H9 (cell line): ENCODE measurements at regions not wholly inside any gene's neighbourhood (a gene's known extent, or its start where the extent isn't known, plus 50 kb on each side); places are given as distances from the start of the nearest gene placed in this dataset.
"Not testable (repeated sequence)": the region's sequence is repeated elsewhere in the genome, so short reads cannot be mapped to it uniquely, and the experiment has no call there.

ENCODE experiments used
- DNase-seq: peaks from one replicate; pipeline ENCODE4 v3.0.0-alpha.2; 2017
- H2AFZ ChIP-seq: one replicate; pipeline ENCODE4 v1.6.1; 2013; ENCODE audit warnings: mild to moderate bottlenecking, low read length, control low read depth, moderate library complexity
- H2AK5ac ChIP-seq: 2 replicates; pipeline ENCODE4 v1.6.1; 2013; ENCODE audit warnings: low read length, control low read depth, mixed read lengths; ENCODE audit not compliant: insufficient read length
- H2BK120ac ChIP-seq: one replicate; pipeline ENCODE4 v1.6.1; 2013; ENCODE audit warnings: low read depth, mild to moderate bottlenecking, low read length, control low read depth, inconsistent platforms; ENCODE audit not compliant: poor library complexity, severe bottlenecking
- H2BK12ac ChIP-seq: 2 replicates; pipeline ENCODE4 v1.6.1; 2013; ENCODE audit warnings: low read length, control low read depth, mixed read lengths, low read depth; ENCODE audit not compliant: insufficient read length
- H2BK15ac ChIP-seq: 2 replicates; pipeline ENCODE4 v1.6.1; 2013; ENCODE audit warnings: low read depth, low read length, control low read depth
- H2BK20ac ChIP-seq: one replicate; pipeline ENCODE4 v1.6.1; 2013; ENCODE audit warnings: low read depth, mild to moderate bottlenecking, low read length, control low read depth, inconsistent platforms; ENCODE audit not compliant: poor library complexity, severe bottlenecking
- H2BK5ac ChIP-seq: 2 replicates; pipeline ENCODE4 v1.6.1; 2013; ENCODE audit warnings: low read length, control low read depth, mixed read lengths; ENCODE audit not compliant: insufficient read length
- H3K14ac ChIP-seq: 2 replicates; pipeline ENCODE4 v1.6.1; 2013; ENCODE audit warnings: low read length, control low read depth; ENCODE audit not compliant: insufficient read depth
- H3K18ac ChIP-seq: 2 replicates; pipeline ENCODE4 v1.6.1; 2013; ENCODE audit warnings: low read depth, mild to moderate bottlenecking, mixed read lengths, low read length, control low read depth; ENCODE audit not compliant: insufficient read length
- H3K23ac ChIP-seq: 2 replicates; pipeline ENCODE4 v1.6.1; 2013; ENCODE audit warnings: low read length, control low read depth, mixed read lengths, low read depth; ENCODE audit not compliant: insufficient read length
- H3K23me2 ChIP-seq: 2 replicates; pipeline ENCODE4 v1.6.1; 2013; ENCODE audit warnings: low read depth, mild to moderate bottlenecking, mixed read lengths, low read length, control low read depth; ENCODE audit not compliant: insufficient read length, poor library complexity, severe bottlenecking
- H3K27ac ChIP-seq: 2 replicates; pipeline ENCODE4 v1.5.1; 2013; ENCODE audit warnings: low read length, control low read depth, mixed read lengths, low read depth; ENCODE audit not compliant: insufficient read length
- H3K27me3 ChIP-seq: 2 replicates; pipeline ENCODE4 v1.6.1; 2013; ENCODE audit warnings: low read length, control low read depth, inconsistent platforms; ENCODE audit not compliant: insufficient read depth
- H3K4ac ChIP-seq: 2 replicates; pipeline ENCODE4 v1.6.1; 2013; ENCODE audit warnings: low read depth, mild to moderate bottlenecking, control low read depth, inconsistent platforms, low read length, moderate library complexity
- H3K4me1 ChIP-seq: 2 replicates; pipeline ENCODE4 v1.6.1; 2013; ENCODE audit warnings: low read length, control low read depth, inconsistent platforms; ENCODE audit not compliant: insufficient read depth
- H3K4me2 ChIP-seq: 2 replicates; pipeline ENCODE4 v1.6.1; 2013; ENCODE audit warnings: low read length, control low read depth, mixed read lengths; ENCODE audit not compliant: insufficient read length, insufficient read depth
- H3K56ac ChIP-seq: 2 replicates; pipeline ENCODE4 v1.6.1; 2013; ENCODE audit warnings: low read depth, mild to moderate bottlenecking, mixed read lengths, low read length, control low read depth; ENCODE audit not compliant: insufficient read length
- H3K79me1 ChIP-seq: 2 replicates; pipeline ENCODE4 v1.6.1; 2013; ENCODE audit warnings: low read depth, mild to moderate bottlenecking, moderate library complexity, low read length, control low read depth, inconsistent platforms; ENCODE audit not compliant: insufficient read depth, poor library complexity, severe bottlenecking
- H3K79me2 ChIP-seq: 2 replicates; pipeline ENCODE4 v1.6.1; 2013; ENCODE audit warnings: low read length, control low read depth, inconsistent platforms; ENCODE audit not compliant: insufficient read depth
- H3K9ac ChIP-seq: 2 replicates; pipeline ENCODE4 v1.6.1; 2013; ENCODE audit warnings: low read length, control low read depth, mixed read lengths; ENCODE audit not compliant: insufficient read length; ENCODE audit errors: extremely low read depth
- H3K9me3 ChIP-seq: one replicate; pipeline ENCODE4 v1.6.1; 2013; ENCODE audit warnings: low read depth, low read length, inconsistent platforms; ENCODE audit not compliant: control insufficient read depth
- H3T11ph ChIP-seq: one replicate; pipeline ENCODE4 v1.6.1; 2013; ENCODE audit warnings: mild to moderate bottlenecking, low read length, control low read depth, inconsistent platforms
- H4K20me1 ChIP-seq: one replicate; pipeline ENCODE4 v1.6.1; 2013; ENCODE audit not compliant: control insufficient read depth, insufficient read length, insufficient read depth
- H4K5ac ChIP-seq: 2 replicates; pipeline ENCODE4 v1.6.1; 2013; ENCODE audit warnings: low read depth, mild to moderate bottlenecking, mixed read lengths, low read length, control low read depth; ENCODE audit not compliant: insufficient read length
- H4K8ac ChIP-seq: replicated peaks from 2 replicates; pipeline ENCODE4 v1.6.1; 2013; ENCODE audit warnings: low read length, control low read depth, mixed read lengths, low read depth; ENCODE audit not compliant: insufficient read length
- H4K91ac ChIP-seq: 2 replicates; pipeline ENCODE4 v1.6.1; 2013; ENCODE audit warnings: low read depth, mild to moderate bottlenecking, moderate library complexity, mixed read lengths, low read length, control low read depth; ENCODE audit not compliant: insufficient read length
- H3K27ac Mint-ChIP-seq, 3 experiments: 2 replicates in 2 of 3; 3 replicates in 1 of 3; pipeline ENCODE4 v1.8.0; 2020 to 2021; ENCODE audit warnings: mixed read lengths in 3 of 3, mild to moderate bottlenecking in 1 of 3, moderate library complexity in 1 of 3
- H3K27me3 Mint-ChIP-seq: 2 replicates; pipeline ENCODE4 v1.8.0; 2021; ENCODE audit warnings: low read depth, mild to moderate bottlenecking, moderate library complexity, mixed read lengths
- H3K36me3 Mint-ChIP-seq, 3 experiments: 2 replicates in 2 of 3; 3 replicates in 1 of 3; pipeline ENCODE4 v1.8.0; 2020 to 2021; ENCODE audit warnings: low read depth in 3 of 3, mixed read lengths in 3 of 3; ENCODE audit not compliant: insufficient read depth in 1 of 3
- H3K4me1 Mint-ChIP-seq, 2 experiments: 2 replicates each; pipeline ENCODE4 v1.8.0; 2020; ENCODE audit warnings: mixed read lengths in 2 of 2
- H3K4me3 Mint-ChIP-seq, 2 experiments: 2 replicates in 1 of 2; 3 replicates in 1 of 2; pipeline ENCODE4 v1.8.0; 2020 to 2021; ENCODE audit warnings: mild to moderate bottlenecking in 2 of 2, mixed read lengths in 2 of 2, moderate library complexity in 1 of 2
- H3K9me3 Mint-ChIP-seq, 2 experiments: 2 replicates in 1 of 2; 3 replicates in 1 of 2; pipeline ENCODE4 v1.8.0; 2020; ENCODE audit warnings: mild to moderate bottlenecking in 2 of 2, mixed read lengths in 2 of 2, moderate library complexity in 1 of 2
- WGBS: extraction: QIAGEN DNeasy Blood & Tissue Kit; methylation state at CpG from one replicate; pipeline ENCODE4 v1.1.7; 2013; ENCODE audit warnings: missing lambda C conversion rate, low lambda C conversion rate, mixed read lengths; ENCODE audit not compliant: insufficient read length; ENCODE audit errors: extremely low coverage; 5-methylcytosine and 5-hydroxymethylcytosine counted together

GRCh38 chr20:30497191-30497590 lies 760.3 kb upstream of the DEFB115 start:
- not testable (repeated sequence) for H2BK12ac ChIP-seq, H3K9ac ChIP-seq, H3K4me3 Mint-ChIP-seq, H3K79me2 ChIP-seq, H2BK5ac ChIP-seq, H3K4me1 Mint-ChIP-seq, H3K18ac ChIP-seq, H3K27me3 ChIP-seq, H4K5ac ChIP-seq, H2BK120ac ChIP-seq, H3K56ac ChIP-seq, H4K20me1 ChIP-seq, H3K23ac ChIP-seq, H3K4me2 ChIP-seq, H3K4ac ChIP-seq, H3T11ph ChIP-seq, H3K23me2 ChIP-seq, DNase-seq, H2AK5ac ChIP-seq, H3K27me3 Mint-ChIP-seq, H2AFZ ChIP-seq, H3K14ac ChIP-seq, H3K27ac Mint-ChIP-seq, H4K91ac ChIP-seq, H3K4me1 ChIP-seq, H4K8ac ChIP-seq, H2BK15ac ChIP-seq, H3K27ac ChIP-seq, H3K79me1 ChIP-seq, H2BK20ac ChIP-seq, H3K36me3 Mint-ChIP-seq
- WGBS = no CpG with 5 or more reads among the region's 15 CpGs
- H3K9me3 Mint-ChIP-seq = peaks cover 29 to 43% of the 10 kb centered on the region in 2 experiments
- peaks cover 43% of the 10 kb centered on the region for H3K9me3 ChIP-seq
